GM23248 (cell line): ENCODE measurements at regions not wholly inside any gene's neighbourhood (a gene's known extent, or its start where the extent isn't known, plus 50 kb on each side); places are given as distances from the start of the nearest gene placed in this dataset.

Experiments used
- EZH2 ChIP-seq: fragments of 200-600 bp; sonication (generic); IDR thresholded peaks from 2 replicates; pipeline ENCODE4 v1.6.1; 2018; ENCODE audit warnings: antibody characterized with exemption, mild to moderate bottlenecking; ENCODE audit not compliant: insufficient read depth, poor library complexity, severe bottlenecking
- EZH2phosphoT487 ChIP-seq: fragments of 200-600 bp; sonication (generic); IDR thresholded peaks from 2 replicates; pipeline ENCODE4 v1.6.1; 2018; ENCODE audit warnings: antibody characterized with exemption, moderate library complexity, mild to moderate bottlenecking, low read depth; ENCODE audit not compliant: insufficient read depth

DNA sequence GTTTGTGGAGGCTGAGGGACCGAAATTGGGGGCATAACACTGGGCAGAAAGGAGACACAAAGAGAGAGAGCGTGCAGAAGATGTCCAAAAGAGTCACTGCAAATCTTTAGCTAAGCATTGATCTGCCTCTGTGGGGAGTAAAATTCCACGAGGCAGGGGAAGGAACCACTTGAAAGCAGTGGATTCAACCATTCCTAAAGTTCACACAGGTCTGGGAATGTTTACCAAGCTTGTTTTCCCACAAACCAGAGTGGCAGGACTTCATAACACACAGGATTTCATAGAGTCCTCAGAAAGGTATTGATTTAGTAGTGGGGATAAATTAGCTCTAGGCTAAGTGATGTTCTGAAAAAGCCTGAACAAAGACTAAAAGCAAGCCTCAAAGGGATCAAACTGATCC lies 66.1 kb upstream of the RPL38 start:
- TF ChIP-seq EZH2phosphoT487 (no peak), EZH2 (no peak)
